ENCODE measurements at regions not wholly inside any gene's neighbourhood (a gene's known extent, or its start where the extent isn't known, plus 50 kb on each side); places are given as distances from the start of the nearest gene placed in this dataset.

GRCh38 chr10:43944381-43945093 is 295.9 kb upstream of the ZNF32 start:
- DNase-seq: no peak

GRCh38 chr10:43943818-43944360 is 295.2 kb upstream of the ZNF32 start:
- no peak for DNase-seq

- no peak for DNase-seq
Observed at GRCh38 chr10:43943119-43943817, 294.6 kb upstream of the ZNF32 start.

- DNase-seq: no peak
Observed at GRCh38 chr10:43942096-43942850, 293.6 kb upstream of the ZNF32 start.

GRCh38 chr10:43940898-43941837 is 292.5 kb upstream of the ZNF32 start:
- no peak for DNase-seq

- DNase-seq: no peak
Observed at GRCh38 chr10:43939939-43940820, 291.5 kb upstream of the ZNF32 start.

- no peak for DNase-seq
Observed at GRCh38 chr10:43939389-43939938, 290.8 kb upstream of the ZNF32 start.

- no peak for DNase-seq
Observed at GRCh38 chr10:43938810-43939209, 290.1 kb upstream of the ZNF32 start.

- no peak for DNase-seq
Observed at GRCh38 chr10:43931308-43931930, 282.7 kb upstream of the ZNF32 start.

- no peak for DNase-seq
Observed at GRCh38 chr10:43930777-43931176, 282.1 kb upstream of the ZNF32 start.

- DNase-seq: no peak
Observed at GRCh38 chr10:43930243-43930642, 281.6 kb upstream of the ZNF32 start.

GRCh38 chr10:43929122-43929521 is 280.4 kb upstream of the ZNF32 start:
- DNase-seq: no peak

- DNase-seq: no peak
Observed at GRCh38 chr10:43928425-43928968, 279.8 kb upstream of the ZNF32 start.

GRCh38 chr10:43926875-43927406 is 278.3 kb upstream of the ZNF32 start:
- DNase-seq: no peak

GRCh38 chr10:43926371-43926770 is 277.7 kb upstream of the ZNF32 start:
- DNase-seq: no peak

GRCh38 chr10:43925793-43926192 is 277.1 kb upstream of the ZNF32 start:
- no peak for DNase-seq

GRCh38 chr10:43923328-43923727 is 274.6 kb upstream of the ZNF32 start:
- DNase-seq: no peak

- no peak for DNase-seq
Observed at GRCh38 chr10:43922335-43923280, 273.9 kb upstream of the ZNF32 start.

- no peak for DNase-seq
Observed at GRCh38 chr10:43921881-43922280, 273.2 kb upstream of the ZNF32 start.
